PFSK-1 (cell line): ENCODE measurements at regions not wholly inside any gene's neighbourhood (a gene's known extent, or its start where the extent isn't known, plus 50 kb on each side); places are given as distances from the start of the nearest gene placed in this dataset.

Experiments used
- FOXP2 ChIP-seq: optimal IDR thresholded peaks from 2 replicates; pipeline ENCODE3; 2011; ENCODE audit warnings: borderline replicate concordance, control low read depth, inconsistent platforms; ENCODE audit not compliant: insufficient read depth; ENCODE audit errors: extremely low read length, extremely low read depth
- POLR2AphosphoS5 ChIP-seq: IDR thresholded peaks from 2 replicates; pipeline ENCODE4 v1.6.1; 2012; ENCODE audit warnings: low read depth, mild to moderate bottlenecking, control low read depth, low read length, moderate library complexity
- SIN3A ChIP-seq: IDR thresholded peaks from 2 replicates; pipeline ENCODE4 v1.6.1; 2012; ENCODE audit warnings: mild to moderate bottlenecking, low read length, moderate library complexity, borderline replicate concordance; ENCODE audit not compliant: insufficient read depth
- TAF1 ChIP-seq: IDR thresholded peaks from 2 replicates; pipeline ENCODE4 v1.6.1; 2012; ENCODE audit warnings: low read length, control low read depth, borderline replicate concordance; ENCODE audit not compliant: insufficient read depth
- TF ChIP-seq, protein P1 (sequence below), 2 experiments: IDR thresholded peaks; 2 replicates each; pipeline versions ENCODE4 v1.6.1 to v1.8.0; 2011 to 2012; ENCODE audit warnings: low read depth in 2 of 2, low read length in 2 of 2, control low read depth in 1 of 2, inconsistent platforms in 1 of 2, mild to moderate bottlenecking in 1 of 2, moderate library complexity in 1 of 2; ENCODE audit not compliant: insufficient read depth in 1 of 2

DNA sequence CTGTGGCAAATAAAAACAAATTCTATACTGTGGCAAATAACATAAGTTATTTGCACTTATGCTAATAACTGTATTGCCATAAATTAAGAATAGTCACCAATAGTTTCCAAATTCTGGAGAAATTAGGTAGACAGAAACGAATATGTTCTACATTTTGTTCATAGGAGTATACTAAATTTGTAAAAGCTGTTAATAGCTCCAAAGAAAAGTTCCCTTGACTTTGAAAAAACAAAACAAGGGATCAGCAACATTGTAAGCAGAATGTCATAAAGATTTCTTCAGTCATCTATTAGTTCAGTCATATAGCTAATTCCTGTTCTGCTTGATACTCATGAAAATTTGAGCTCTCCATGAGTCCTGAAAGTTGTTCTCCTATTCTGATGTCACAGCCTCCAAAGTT, 1472.8 kb downstream of the C4orf33 start:
- TF ChIP-seq TAF1 (no peak), FOXP2 (no peak), SIN3A (no peak), POLR2AphosphoS5 (no peak)
- TF ChIP-seq, protein P1, sequence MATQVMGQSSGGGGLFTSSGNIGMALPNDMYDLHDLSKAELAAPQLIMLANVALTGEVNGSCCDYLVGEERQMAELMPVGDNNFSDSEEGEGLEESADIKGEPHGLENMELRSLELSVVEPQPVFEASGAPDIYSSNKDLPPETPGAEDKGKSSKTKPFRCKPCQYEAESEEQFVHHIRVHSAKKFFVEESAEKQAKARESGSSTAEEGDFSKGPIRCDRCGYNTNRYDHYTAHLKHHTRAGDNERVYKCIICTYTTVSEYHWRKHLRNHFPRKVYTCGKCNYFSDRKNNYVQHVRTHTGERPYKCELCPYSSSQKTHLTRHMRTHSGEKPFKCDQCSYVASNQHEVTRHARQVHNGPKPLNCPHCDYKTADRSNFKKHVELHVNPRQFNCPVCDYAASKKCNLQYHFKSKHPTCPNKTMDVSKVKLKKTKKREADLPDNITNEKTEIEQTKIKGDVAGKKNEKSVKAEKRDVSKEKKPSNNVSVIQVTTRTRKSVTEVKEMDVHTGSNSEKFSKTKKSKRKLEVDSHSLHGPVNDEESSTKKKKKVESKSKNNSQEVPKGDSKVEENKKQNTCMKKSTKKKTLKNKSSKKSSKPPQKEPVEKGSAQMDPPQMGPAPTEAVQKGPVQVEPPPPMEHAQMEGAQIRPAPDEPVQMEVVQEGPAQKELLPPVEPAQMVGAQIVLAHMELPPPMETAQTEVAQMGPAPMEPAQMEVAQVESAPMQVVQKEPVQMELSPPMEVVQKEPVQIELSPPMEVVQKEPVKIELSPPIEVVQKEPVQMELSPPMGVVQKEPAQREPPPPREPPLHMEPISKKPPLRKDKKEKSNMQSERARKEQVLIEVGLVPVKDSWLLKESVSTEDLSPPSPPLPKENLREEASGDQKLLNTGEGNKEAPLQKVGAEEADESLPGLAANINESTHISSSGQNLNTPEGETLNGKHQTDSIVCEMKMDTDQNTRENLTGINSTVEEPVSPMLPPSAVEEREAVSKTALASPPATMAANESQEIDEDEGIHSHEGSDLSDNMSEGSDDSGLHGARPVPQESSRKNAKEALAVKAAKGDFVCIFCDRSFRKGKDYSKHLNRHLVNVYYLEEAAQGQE (IDR thresholded peaks at IDR 0.05; ENCODE audit: insufficient read depth in 1 of 2, low read depth in 2 of 2, low read length in 2 of 2) = no peak

- TF ChIP-seq FOXP2 = no peak
- TF ChIP-seq POLR2AphosphoS5 = no peak
- TF ChIP-seq, protein P1 (IDR thresholded peaks at IDR 0.05; ENCODE audit: insufficient read depth in 1 of 2, low read depth in 2 of 2, low read length in 2 of 2) = no peak
- TF ChIP-seq TAF1 = no peak
- no peak for TF ChIP-seq SIN3A
Measured at GRCh38 chr4:130573742-130574141, 1477.8 kb downstream of the C4orf33 start.

- TF ChIP-seq POLR2AphosphoS5 (no peak), TAF1 (no peak), SIN3A (no peak), FOXP2 (no peak)
- TF ChIP-seq, protein P1 (IDR thresholded peaks at IDR 0.05; ENCODE audit: insufficient read depth in 1 of 2, low read depth in 2 of 2, low read length in 2 of 2) = no peak
Measured at GRCh38 chr4:130574215-130574614, 1478.3 kb downstream of the C4orf33 start.

DNA sequence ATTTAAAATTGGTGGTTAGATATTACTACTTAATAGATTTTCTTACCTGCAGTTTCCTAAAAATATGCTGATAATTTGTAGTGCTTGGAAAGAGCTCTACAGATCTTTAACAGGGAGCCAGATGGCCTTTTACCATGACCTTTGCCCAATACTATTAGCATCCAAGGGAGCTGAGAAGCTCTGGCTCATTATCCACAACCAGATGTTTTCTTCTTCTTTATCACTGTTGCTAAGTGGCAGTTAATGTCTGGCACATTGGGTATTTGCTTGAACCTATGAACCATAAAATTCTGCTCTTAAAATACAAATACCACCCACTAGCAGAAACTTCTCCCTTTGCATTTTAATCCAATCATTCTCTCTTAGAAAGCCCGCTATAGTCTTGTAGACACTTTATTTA, 1480.3 kb downstream of the C4orf33 start:
- TF ChIP-seq, protein P1 (IDR thresholded peaks at IDR 0.05; ENCODE audit: insufficient read depth in 1 of 2, low read depth in 2 of 2, low read length in 2 of 2) = no peak
- no peak for TF ChIP-seq TAF1
- no peak for TF ChIP-seq POLR2AphosphoS5
- TF ChIP-seq SIN3A = no peak
- no peak for TF ChIP-seq FOXP2

DNA sequence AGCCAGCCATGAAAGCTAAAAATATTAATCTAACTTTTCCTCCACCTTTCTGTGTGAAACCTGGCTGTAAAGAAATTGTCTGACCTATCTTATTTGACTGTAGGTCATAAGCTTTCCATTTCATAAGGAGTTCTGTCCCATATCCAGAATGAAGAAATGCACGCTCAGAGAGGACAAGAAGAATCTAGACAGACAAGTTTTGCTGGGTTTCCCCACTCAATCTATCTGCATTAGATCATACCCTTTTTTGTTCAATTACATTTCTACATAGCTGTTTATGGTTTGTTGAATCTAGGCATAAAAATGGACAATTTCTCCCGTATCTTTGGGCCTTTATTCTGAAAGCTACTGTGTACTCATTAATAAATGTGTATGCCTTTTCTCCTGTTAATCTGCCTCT, 1495.1 kb downstream of the C4orf33 start:
- TF ChIP-seq FOXP2 = no peak
- TF ChIP-seq POLR2AphosphoS5 = no peak
- TF ChIP-seq SIN3A = no peak
- TF ChIP-seq, protein P1 (IDR thresholded peaks at IDR 0.05; ENCODE audit: insufficient read depth in 1 of 2, low read depth in 2 of 2, low read length in 2 of 2) = no peak
